OCI-LY3 (cell line): ENCODE measurements at regions not wholly inside any gene's neighbourhood (a gene's known extent, or its start where the extent isn't known, plus 50 kb on each side); places are given as distances from the start of the nearest gene placed in this dataset.

Experiments used
- H2AFZ ChIP-seq: fragments of 200-600, 300-600 bp; shearing (Covaris generic); 2 replicates; pipeline ENCODE4 v1.6.0; 2014; ENCODE audit warnings: antibody characterized with exemption, low read depth, low read length
- H3K27ac ChIP-seq: fragments of 200-600, 300-600 bp; sonication (generic); 2 replicates; pipeline ENCODE4 v1.5.1; 2014; ENCODE audit warnings: mild to moderate bottlenecking, low read length, moderate library complexity, mixed read lengths
- H3K27me3 ChIP-seq: fragments of 200-600, 300-600 bp; sonication (generic); 2 replicates; pipeline ENCODE4 v1.6.1; 2014; ENCODE audit warnings: low read depth, low read length, mixed read lengths
- H3K36me3 ChIP-seq: fragments of 200-600, 300-600 bp; sonication (generic); replicated peaks from 2 replicates; pipeline ENCODE3; 2014; ENCODE audit warnings: low read depth, low read length, mixed read lengths
- H3K4me1 ChIP-seq: fragments of 300-600, 200-600 bp; sonication (generic); 2 replicates; pipeline ENCODE4 v1.6.1; 2014; ENCODE audit warnings: low read length, mixed read lengths
- H3K4me2 ChIP-seq: fragments of 200-600, 300-600 bp; sonication (generic); 2 replicates; pipeline ENCODE4 v1.6.1; 2014; ENCODE audit warnings: low read length, mixed read lengths
- H3K4me3 ChIP-seq: fragments of 300-600, 200-600 bp; sonication (generic); 2 replicates; pipeline ENCODE4 v1.5.1; 2014; ENCODE audit warnings: antibody characterized with exemption, mild to moderate bottlenecking, low read length, moderate library complexity
- H3K79me2 ChIP-seq: fragments of 300-600, 200-600 bp; shearing (Covaris generic); 2 replicates; pipeline ENCODE4 v1.6.1; 2014; ENCODE audit warnings: mild to moderate bottlenecking, low read length, mixed read lengths
- H3K9ac ChIP-seq: fragments of 300-600, 200-600 bp; shearing (Covaris generic); 2 replicates; pipeline ENCODE4 v1.6.0; 2014; ENCODE audit warnings: mild to moderate bottlenecking, low read length, moderate library complexity
- H3K9me3 ChIP-seq: fragments of 200-600, 300-600 bp; shearing (Covaris generic); 2 replicates; pipeline ENCODE4 v1.6.1; 2014; ENCODE audit warnings: low read length, mixed read lengths; ENCODE audit not compliant: insufficient read depth
- H4K20me1 ChIP-seq: fragments of 200-600, 300-600 bp; sonication (generic); 2 replicates; pipeline ENCODE4 v1.6.1; 2016; ENCODE audit warnings: low read length, mixed read lengths; ENCODE audit not compliant: insufficient read depth
- CTCF ChIP-seq: fragments of 200-600, 300-600 bp; sonication (generic); IDR thresholded peaks from 2 replicates; pipeline ENCODE4 v1.5.1; 2014; ENCODE audit warnings: antibody characterized with exemption, low read length, low read depth
- EZH2phosphoT487 ChIP-seq: fragments of 200-600 bp; shearing (Covaris generic); IDR thresholded peaks from 2 replicates; pipeline ENCODE4 v1.6.1; 2018; ENCODE audit warnings: antibody characterized with exemption, mixed run types, low read depth

GRCh38 chr11:92692826-92693546 is 276.5 kb upstream of the MTNR1B start:
- H3K27ac ChIP-seq, result no peak overlapping the region
- TF ChIP-seq EZH2phosphoT487, result no peak
- no peak for TF ChIP-seq CTCF
- H4K20me1 ChIP-seq, result no peaks in the 10 kb centered on the region
- no peaks in the 10 kb centered on the region for H3K27me3 ChIP-seq
- peaks cover 17% of the 10 kb centered on the region for H3K4me1 ChIP-seq
- no peak overlapping the region for H3K9ac ChIP-seq
- no peak overlapping the region for H2AFZ ChIP-seq
- H3K79me2 ChIP-seq, result no peaks in the 10 kb centered on the region
- no peak overlapping the region for H3K4me2 ChIP-seq
- no peak overlapping the region for H3K4me3 ChIP-seq
- H3K9me3 ChIP-seq, result no peaks in the 10 kb centered on the region
- H3K36me3 ChIP-seq, result no peaks in the 10 kb centered on the region

GRCh38 chr11:92696076-92696475 is 273.4 kb upstream of the MTNR1B start:
- Histone ChIP-seq H3K27ac (no peak overlapping the region), H2AFZ (no peak overlapping the region), H3K27me3 (no peaks in the 10 kb centered on the region), H4K20me1 (no peaks in the 10 kb centered on the region), H3K9me3 (no peaks in the 10 kb centered on the region), H3K9ac (no peak overlapping the region), H3K4me3 (no peak overlapping the region), H3K4me1 (peaks cover 21% of the 10 kb centered on the region), H3K79me2 (no peaks in the 10 kb centered on the region), H3K36me3 (no peaks in the 10 kb centered on the region), H3K4me2 (no peak overlapping the region)
- TF ChIP-seq CTCF (no peak), EZH2phosphoT487 (no peak)

DNA sequence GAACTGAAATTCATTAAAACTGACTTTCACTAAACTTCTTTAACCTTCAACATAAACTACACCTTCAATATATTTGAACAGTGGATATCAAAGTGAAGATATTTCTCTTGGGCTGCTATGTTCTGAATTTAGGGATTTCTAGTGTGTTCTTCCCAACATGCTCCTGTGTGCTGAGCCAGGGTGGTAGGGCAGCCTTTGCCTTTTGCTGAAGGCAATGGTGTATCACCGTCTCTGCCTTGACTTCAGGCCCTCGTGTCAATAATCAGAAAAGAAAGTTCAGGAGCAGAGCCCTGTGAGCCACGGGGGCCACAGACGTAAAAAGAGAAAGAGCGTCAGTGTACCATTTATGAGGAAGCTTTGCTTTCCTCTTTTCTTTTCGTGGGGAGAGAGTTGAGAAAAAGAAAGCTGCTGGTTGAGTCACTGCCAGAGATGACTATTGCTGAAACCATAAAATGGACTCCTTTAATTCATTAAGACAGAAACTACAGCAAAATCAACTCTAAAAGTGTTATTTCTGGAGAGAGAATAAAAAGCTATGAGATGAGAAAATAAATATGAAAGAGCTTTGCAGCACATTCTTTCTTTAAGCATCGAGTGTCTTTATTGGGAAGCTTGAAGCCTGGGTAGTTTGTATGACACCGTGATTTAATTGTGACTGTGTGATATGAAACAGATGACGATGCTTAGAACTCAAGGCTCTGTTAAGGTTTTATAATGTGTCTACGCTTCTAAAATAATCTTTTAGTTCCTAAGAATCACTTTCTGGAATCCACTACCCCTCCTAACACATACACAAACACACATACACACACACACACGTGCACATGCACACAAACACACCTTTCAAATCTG is 271.8 kb upstream of the MTNR1B start:
- peak overlapping the region; percentile 86 for H3K27ac ChIP-seq
- TF ChIP-seq CTCF (no peak), EZH2phosphoT487 (no peak)
- peak overlapping the region; percentile 64 for H3K9ac ChIP-seq
- peaks cover 21% of the 10 kb centered on the region for H3K4me1 ChIP-seq
- H3K9me3 ChIP-seq, result no peaks in the 10 kb centered on the region
- H2AFZ ChIP-seq, result peak overlapping the region; percentile 73
- peak overlapping the region; percentile 69 for H3K4me3 ChIP-seq
- no peaks in the 10 kb centered on the region for H4K20me1 ChIP-seq
- H3K36me3 ChIP-seq, result no peaks in the 10 kb centered on the region
- peak overlapping the region; percentile 87 for H3K4me2 ChIP-seq
- H3K79me2 ChIP-seq, result no peaks in the 10 kb centered on the region
- no peaks in the 10 kb centered on the region for H3K27me3 ChIP-seq

DNA sequence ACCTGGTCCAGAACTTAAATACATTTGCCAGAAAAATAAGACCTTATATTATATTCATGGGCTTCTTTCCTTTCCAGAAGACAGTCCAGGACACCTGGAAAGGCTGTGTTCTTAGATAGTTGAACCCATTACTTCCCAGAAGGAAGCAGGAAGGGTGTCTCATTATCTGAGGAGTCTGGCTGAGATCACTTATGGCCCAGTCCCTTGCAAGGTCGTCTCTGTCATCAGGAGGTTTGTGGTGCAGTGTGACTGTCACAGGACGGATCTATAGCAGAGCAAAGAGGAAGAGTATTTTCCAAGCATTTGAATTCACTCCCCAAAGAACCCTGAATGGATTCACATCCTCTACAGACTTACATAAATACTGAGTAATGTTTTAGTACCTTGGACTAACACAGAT is 270.7 kb upstream of the MTNR1B start:
- Histone ChIP-seq H3K27ac (no peak overlapping the region), H3K4me3 (no peak overlapping the region), H3K9me3 (no peaks in the 10 kb centered on the region), H3K4me1 (peaks cover 21% of the 10 kb centered on the region), H2AFZ (no peak overlapping the region), H4K20me1 (no peaks in the 10 kb centered on the region), H3K4me2 (no peak overlapping the region), H3K9ac (no peak overlapping the region), H3K36me3 (no peaks in the 10 kb centered on the region), H3K79me2 (no peaks in the 10 kb centered on the region), H3K27me3 (no peaks in the 10 kb centered on the region)
- TF ChIP-seq CTCF (no peak), EZH2phosphoT487 (no peak)
